Spinal cord (tissue), 9 donors: ENCODE measurements at regions not wholly inside any gene's neighbourhood (a gene's known extent, or its start where the extent isn't known, plus 50 kb on each side); places are given as distances from the start of the nearest gene placed in this dataset.

ENCODE experiments used
- DNase-seq, 6 donors: peaks; one replicate each; pipeline versions ENCODE4 v3.0.0 to v3.0.0-alpha.2; 2013 to 2015; ENCODE audit warnings: low spot score in 6 of 6, low read depth in 4 of 6
- H3K27ac ChIP-seq: one replicate; pipeline ENCODE4 v1.5.1; 2013; ENCODE audit warnings: low read depth, low read length, control low read depth
- H3K27me3 ChIP-seq: one replicate; pipeline ENCODE4 v1.6.1; 2013; ENCODE audit warnings: low read length; ENCODE audit not compliant: control insufficient read depth, insufficient read depth
- H3K36me3 ChIP-seq: one replicate; pipeline ENCODE4 v1.6.1; 2013; ENCODE audit warnings: low read length; ENCODE audit not compliant: control insufficient read depth, insufficient read depth
- H3K4me1 ChIP-seq: one replicate; pipeline ENCODE4 v1.6.1; 2013; ENCODE audit warnings: low read length; ENCODE audit not compliant: control insufficient read depth, insufficient read depth
- H3K4me3 ChIP-seq: one replicate; pipeline ENCODE4 v1.5.1; 2013; ENCODE audit warnings: low read depth, low read length, control low read depth
- H3K9me3 ChIP-seq: one replicate; pipeline ENCODE4 v1.6.1; 2013; ENCODE audit warnings: low read length; ENCODE audit not compliant: control insufficient read depth, insufficient read depth
- WGBS: methylation state at CpG from one replicate; pipeline ENCODE4 v1.1.5; 2013; ENCODE audit warnings: missing lambda C conversion rate; ENCODE audit not compliant: insufficient coverage; 5-methylcytosine and 5-hydroxymethylcytosine counted together
- donor health status: healthy.

DNA sequence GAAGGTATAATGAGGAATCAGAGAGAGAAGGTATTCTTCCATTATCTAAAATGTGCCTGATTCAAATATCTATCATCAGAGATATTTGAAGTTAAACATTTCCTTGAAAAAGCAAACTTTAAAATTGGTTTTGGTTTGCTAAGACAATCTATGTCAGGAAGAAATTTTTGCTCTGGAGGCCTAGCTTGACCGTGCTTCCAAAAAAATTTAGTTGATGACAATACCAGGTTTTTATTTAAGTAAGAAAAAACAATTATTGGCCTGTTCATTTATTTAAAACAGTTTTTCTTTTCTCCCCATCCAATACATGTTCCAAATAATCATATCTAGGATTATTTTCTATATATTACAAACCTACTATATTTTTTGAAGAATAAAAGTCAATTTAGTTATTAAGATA is 75.3 kb downstream of the OTOL1 start:
- Histone ChIP-seq H3K4me3 (no peak overlapping the region), H3K9me3 (no peaks in the 10 kb centered on the region), H3K27me3 (no peaks in the 10 kb centered on the region), H3K36me3 (no peaks in the 10 kb centered on the region), H3K27ac (no peak overlapping the region), H3K4me1 (no peaks in the 10 kb centered on the region)
- no CpG with 5 or more reads among the region's 1 CpG for WGBS
- DNase-seq = no peak

DNA sequence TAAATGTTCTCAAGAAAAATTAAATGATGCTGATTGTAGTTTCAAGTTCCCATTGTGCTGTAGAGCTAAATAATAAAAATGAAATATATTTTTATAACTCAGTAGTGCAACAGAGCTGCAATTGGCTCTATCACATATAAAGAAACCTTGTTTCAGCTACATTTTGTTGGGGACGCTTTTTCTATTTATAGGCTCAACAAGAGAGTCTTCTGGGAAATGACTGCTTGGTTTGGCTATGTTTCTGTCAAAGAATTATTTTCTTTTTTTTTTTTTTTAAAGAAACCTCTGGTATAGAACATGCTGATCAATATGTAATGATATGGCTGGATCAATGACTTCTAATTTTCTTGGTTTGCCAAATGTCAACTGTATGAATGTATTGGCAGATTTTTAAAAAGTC is 76.5 kb downstream of the OTOL1 start:
- WGBS = no CpG with 5 or more reads among the region's 1 CpG
- no peaks in the 10 kb centered on the region for H3K27me3 ChIP-seq
- no peak overlapping the region for H3K4me3 ChIP-seq
- no peaks in the 10 kb centered on the region for H3K9me3 ChIP-seq
- DNase-seq = peak in 1 of 6 donors; percentile 1
- no peak overlapping the region for H3K27ac ChIP-seq
- H3K4me1 ChIP-seq = no peaks in the 10 kb centered on the region
- no peaks in the 10 kb centered on the region for H3K36me3 ChIP-seq

DNA sequence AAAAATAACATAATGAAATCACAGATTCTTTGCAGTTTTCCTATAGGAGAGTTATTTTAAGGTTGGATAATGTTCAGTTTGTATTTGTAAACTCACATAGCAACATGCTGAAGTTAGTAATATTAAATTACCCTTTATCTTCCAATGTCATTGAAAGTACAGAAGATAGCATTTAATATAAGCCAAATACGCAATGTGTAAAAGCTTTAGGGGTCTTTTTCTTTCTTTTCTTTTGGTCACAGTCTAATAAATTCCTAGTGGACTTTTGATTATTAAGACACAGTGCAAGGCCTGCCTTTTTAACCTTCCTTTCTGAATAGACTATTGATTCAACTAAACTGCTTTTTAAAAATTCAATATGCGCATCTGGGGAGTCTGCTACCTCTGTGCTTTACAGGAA is 79.3 kb downstream of the OTOL1 start:
- no peaks in the 10 kb centered on the region for H3K4me1 ChIP-seq
- H3K36me3 ChIP-seq = no peaks in the 10 kb centered on the region
- no peak overlapping the region for H3K27ac ChIP-seq
- no peak overlapping the region for H3K4me3 ChIP-seq
- WGBS = no CpG with 5 or more reads among the region's 2 CpGs
- DNase-seq = no peak
- H3K27me3 ChIP-seq = no peaks in the 10 kb centered on the region
- H3K9me3 ChIP-seq = no peaks in the 10 kb centered on the region

DNA sequence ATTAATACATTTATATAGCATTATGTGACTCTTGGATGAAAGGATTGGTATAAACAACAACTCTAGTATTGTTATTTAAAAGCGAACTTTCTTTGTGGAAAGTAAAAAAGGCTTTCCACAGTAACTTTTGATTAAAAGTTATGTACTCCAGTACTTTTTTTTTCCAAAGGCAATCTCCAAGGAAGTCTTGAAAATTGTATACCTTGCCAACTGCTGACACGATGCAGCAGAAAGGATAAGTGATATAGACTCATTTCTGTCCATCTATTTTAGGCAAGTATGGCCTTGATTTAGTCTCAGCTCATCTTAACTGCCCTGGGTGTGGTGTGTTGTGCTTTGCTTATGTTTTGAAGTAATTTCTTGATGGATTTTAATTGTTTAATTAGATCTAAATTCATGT is 79.7 kb downstream of the OTOL1 start:
- Histone ChIP-seq H3K4me3 (no peak overlapping the region), H3K27ac (no peak overlapping the region), H3K36me3 (no peaks in the 10 kb centered on the region), H3K27me3 (no peaks in the 10 kb centered on the region), H3K4me1 (no peaks in the 10 kb centered on the region), H3K9me3 (no peaks in the 10 kb centered on the region)
- DNase-seq = peak in 1 of 6 donors; percentile 19
- WGBS = no CpG with 5 or more reads among the region's 2 CpGs

DNA sequence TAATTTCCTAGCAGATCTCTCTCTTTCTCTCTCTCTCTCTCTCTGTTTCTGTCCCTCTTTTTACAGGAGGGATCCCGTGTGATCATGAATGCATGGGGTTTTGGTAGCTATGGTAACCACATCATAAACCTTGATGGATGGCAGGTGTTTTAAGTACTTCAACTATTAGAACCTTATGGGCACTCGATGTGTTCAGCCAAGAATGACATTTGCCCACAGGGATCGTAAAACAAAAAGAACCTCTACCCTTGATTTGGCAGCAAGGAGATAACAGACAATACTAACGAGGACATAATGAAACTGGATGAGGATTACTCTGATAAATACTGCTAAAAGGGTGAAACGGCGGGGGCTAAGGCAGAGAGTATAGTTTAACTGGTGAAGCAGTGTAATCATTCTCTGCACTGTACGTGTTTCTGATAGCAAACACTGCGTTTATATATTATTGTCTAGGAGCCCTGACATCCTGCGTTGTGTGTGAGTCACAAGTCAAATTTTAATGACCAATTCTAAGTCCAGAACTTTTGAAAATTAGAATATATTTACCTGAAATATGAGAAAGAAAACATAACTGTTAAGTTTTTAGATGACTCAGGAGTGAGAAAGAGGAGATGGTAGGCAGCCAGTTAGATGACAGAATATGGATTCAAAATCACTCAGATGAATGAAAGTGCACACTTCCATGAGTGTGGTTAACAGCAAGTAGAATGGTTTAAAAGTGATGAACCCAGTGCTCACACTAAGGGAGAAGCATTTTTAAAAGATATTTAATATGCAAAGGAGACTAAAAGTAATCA is 80.3 kb downstream of the OTOL1 start:
- Histone ChIP-seq H3K27ac (no peak overlapping the region), H3K4me1 (no peaks in the 10 kb centered on the region), H3K4me3 (no peak overlapping the region), H3K36me3 (no peaks in the 10 kb centered on the region), H3K9me3 (no peaks in the 10 kb centered on the region), H3K27me3 (no peaks in the 10 kb centered on the region)
- 32% methylated on average over 3 of the region's 9 CpGs for WGBS
- DNase-seq = peak in 2 of 6 donors; percentile 28 to 83

DNA sequence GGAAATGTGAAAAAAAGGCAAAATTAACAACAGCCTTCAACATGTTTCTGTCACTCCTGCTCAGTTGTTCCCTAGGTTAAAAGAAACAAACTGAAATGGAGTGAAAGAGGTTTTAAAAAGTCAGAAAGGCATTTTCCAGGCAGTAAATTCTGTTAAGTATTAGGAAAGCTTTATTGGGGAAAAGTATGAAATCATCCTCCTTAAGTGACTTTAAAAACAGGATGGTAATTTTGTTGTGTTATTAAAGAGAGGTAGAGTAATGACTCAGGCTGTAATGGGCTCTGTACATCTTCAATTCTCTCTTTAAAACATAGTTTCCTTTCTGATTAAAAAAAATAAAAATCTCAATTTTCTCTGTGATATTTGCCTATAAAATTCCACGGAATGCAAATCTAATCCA is 81.1 kb downstream of the OTOL1 start:
- H3K4me1 ChIP-seq = no peaks in the 10 kb centered on the region
- H3K4me3 ChIP-seq = no peak overlapping the region
- no CpG with 5 or more reads among the region's 1 CpG for WGBS
- no peak for DNase-seq
- H3K27me3 ChIP-seq = no peaks in the 10 kb centered on the region
- H3K27ac ChIP-seq = no peak overlapping the region
- no peaks in the 10 kb centered on the region for H3K9me3 ChIP-seq
- H3K36me3 ChIP-seq = no peaks in the 10 kb centered on the region

DNA sequence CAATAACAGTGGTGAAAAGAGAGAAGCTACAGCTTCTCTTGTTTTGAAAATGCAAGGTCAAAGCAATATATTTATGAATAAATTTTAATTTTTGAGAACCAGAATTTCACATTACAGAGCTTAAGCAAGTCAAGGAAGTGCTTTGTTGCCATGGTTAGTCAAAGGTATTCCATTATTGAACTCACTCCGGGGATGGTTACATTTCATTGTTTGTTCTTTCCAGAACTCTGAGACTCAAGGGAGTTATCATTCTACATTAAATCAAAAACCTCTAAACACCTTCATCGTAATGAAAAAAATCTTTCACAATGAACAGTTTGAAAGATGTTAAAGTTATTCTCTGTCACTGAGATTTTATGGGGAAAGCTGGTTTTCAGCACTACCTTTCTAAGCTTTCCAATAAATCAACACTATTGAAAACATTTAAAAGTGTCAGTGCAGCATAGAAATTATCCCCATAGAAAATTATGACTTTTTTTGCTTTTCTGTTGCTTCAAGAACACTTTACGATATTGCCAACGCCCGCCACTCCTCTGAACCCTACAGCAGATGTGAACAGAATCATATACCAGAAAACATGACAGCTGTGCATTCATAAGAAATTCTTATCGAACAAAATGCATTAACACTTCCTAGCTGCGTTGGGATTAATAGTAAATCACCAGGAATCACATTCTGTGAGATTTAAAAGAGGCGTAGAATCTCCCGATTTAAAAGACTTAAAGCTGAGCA is 83.0 kb downstream of the OTOL1 start:
- no peaks in the 10 kb centered on the region for H3K36me3 ChIP-seq
- H3K4me3 ChIP-seq = no peak overlapping the region
- H3K4me1 ChIP-seq = no peaks in the 10 kb centered on the region
- 94% methylated on average over 3 of the region's 9 CpGs for WGBS
- no peak overlapping the region for H3K27ac ChIP-seq
- peak in 1 of 6 donors; percentile 37 for DNase-seq
- H3K9me3 ChIP-seq = no peaks in the 10 kb centered on the region
- H3K27me3 ChIP-seq = no peaks in the 10 kb centered on the region

DNA sequence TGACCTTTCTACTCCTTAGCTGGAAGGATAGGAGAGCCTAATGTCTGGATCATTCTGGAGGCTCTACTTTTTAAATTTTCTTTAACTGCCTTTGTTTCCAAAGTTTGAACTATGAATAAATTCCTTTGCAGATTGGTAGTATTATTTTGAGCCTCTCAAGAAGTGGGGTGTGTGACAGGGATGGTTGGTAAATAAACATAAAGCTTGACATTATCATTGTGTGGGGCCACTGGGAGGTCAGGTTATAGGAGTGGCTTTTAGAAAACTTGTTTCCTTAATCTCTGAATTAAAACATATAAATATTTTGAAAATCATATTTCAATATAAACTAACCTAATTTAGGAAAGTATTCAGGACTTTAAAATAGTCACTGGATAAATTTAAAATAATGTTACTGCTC is 89.3 kb downstream of the OTOL1 start:
- DNase-seq = no peak
- no peak overlapping the region for H3K27ac ChIP-seq
- H3K4me3 ChIP-seq = no peak overlapping the region
- H3K9me3 ChIP-seq = peaks cover 3% of the 10 kb centered on the region
- no peaks in the 10 kb centered on the region for H3K4me1 ChIP-seq
- H3K27me3 ChIP-seq = no peaks in the 10 kb centered on the region
- no peaks in the 10 kb centered on the region for H3K36me3 ChIP-seq

DNA sequence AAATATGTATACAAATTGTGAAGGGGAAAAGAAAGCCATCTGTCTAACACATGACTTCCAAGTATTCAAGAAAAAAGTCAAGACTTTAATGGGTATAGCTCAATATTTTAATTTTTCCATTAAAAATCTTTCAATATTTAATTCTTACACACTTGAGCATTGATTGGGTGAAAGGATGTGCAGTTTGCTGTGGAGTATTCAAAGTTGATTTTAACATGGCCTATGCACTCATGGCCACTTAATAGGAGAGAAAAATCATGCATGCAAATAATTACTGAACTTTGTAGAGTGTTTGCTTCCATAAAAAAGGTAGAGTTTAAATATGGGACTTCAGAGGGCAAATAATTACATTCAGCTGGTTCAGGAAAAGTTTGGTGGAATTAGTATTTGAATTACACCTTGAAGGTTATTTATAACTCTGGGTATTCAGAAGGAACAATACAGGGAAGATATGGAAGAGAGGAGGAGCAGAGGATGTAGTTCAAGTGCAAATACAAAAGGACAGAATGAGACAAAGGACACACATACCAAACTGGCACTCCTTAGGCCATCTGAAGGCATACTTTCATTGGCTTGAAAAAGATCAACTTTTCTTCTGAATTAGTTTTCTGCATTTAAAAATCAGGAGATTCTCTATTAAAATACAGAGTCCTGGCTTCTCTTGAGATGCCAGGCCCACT is 90.1 kb downstream of the OTOL1 start:
- no peaks in the 10 kb centered on the region for H3K27me3 ChIP-seq
- H3K4me1 ChIP-seq = no peaks in the 10 kb centered on the region
- peaks cover 3% of the 10 kb centered on the region for H3K9me3 ChIP-seq
- H3K4me3 ChIP-seq = no peak overlapping the region
- no peak overlapping the region for H3K27ac ChIP-seq
- no peak for DNase-seq
- H3K36me3 ChIP-seq = no peaks in the 10 kb centered on the region
